ENCODE measurements at regions not wholly inside any gene's neighbourhood (a gene's known extent, or its start where the extent isn't known, plus 50 kb on each side); places are given as distances from the start of the nearest gene placed in this dataset.
"Not testable (repeated sequence)": the region's sequence is repeated elsewhere in the genome, so short reads cannot be mapped to it uniquely, and the experiment has no call there.

DNA sequence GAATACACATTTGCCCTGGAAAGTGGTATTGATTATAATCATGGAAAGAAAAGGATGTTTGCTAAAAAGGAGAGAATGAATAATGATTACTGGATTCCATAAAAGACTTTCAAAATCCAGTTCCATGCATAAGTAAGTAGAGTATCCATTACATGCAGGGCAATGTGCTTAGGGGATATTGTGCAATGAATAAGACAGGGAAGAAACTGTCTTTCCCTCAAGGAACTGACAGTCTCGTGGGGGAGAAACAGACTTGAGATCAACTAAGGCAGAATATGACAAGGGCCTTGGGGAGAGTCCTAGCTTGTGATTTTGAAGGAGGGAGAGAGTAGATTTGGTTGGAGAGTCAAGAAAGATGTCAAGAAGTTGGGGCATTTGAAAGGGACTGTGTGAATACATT, 130.6 kb downstream of the SPP2 start:
- Mint-ChIP-seq H3K27me3 (no peaks in the 10 kb centered on the region), H3K9me3 (no peaks in the 10 kb centered on the region), H3K4me3 (no peak overlapping the region), H3K36me3 (no peaks in the 10 kb centered on the region), H3K27ac (no peak overlapping the region), H3K4me1 (no peaks in the 10 kb centered on the region)

DNA sequence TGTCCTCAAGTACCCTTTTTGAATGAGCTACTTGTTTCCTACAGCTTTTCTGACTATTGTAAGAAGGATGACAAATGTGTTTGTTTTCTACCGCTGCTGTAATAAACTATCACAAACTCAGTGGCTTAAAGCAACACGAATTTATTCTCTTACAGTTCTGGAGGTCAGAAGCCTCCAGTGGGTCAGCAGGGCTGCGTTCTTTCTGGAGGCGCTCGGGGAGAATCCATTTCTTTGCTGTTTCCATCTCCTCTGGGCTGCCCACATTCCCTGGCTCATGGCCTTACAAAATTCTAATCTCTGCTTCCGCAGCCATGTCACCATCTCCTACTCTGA, 128.5 kb downstream of the SPP2 start:
- Mint-ChIP-seq H3K4me3 (no peak overlapping the region), H3K9me3 (no peaks in the 10 kb centered on the region), H3K27ac (no peak overlapping the region), H3K36me3 (no peaks in the 10 kb centered on the region), H3K27me3 (no peaks in the 10 kb centered on the region), H3K4me1 (no peaks in the 10 kb centered on the region)

DNA sequence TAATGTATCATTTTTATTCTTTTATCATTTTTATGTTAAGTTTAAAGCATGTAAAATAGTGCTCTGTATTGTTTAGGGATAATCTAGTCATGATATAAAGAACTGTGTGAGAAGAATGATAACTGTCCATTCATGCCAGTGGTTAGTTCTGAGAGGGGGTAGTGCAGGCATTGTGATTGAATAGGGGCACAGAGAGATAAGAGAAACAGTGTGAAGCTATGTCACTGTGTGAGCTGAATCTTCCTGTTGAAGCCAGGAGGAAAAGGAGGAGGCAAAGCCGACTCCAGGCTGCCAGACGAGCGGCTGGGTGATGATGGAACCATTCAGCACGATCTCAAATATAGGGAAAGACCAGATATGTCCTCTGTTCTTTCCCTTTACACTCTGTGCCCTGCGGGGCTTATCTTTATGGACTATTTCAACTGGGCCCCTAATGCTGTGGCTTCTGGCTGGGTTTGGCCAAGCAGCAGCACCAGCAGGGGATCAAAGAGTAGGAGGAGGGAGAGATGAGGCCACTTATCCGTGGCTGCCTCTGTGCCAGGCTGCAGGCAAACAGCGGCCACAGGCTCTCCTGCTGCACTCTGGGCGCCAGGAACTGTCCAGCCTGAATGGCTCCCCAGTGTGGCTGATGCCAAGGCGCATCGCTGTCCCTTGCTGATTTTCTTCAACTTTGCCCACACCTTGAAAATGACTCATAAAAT, 128.0 kb downstream of the SPP2 start:
- Mint-ChIP-seq H3K27ac (no peak overlapping the region), H3K9me3 (no peaks in the 10 kb centered on the region), H3K27me3 (no peaks in the 10 kb centered on the region), H3K4me1 (no peaks in the 10 kb centered on the region), H3K4me3 (no peak overlapping the region), H3K36me3 (no peaks in the 10 kb centered on the region)

DNA sequence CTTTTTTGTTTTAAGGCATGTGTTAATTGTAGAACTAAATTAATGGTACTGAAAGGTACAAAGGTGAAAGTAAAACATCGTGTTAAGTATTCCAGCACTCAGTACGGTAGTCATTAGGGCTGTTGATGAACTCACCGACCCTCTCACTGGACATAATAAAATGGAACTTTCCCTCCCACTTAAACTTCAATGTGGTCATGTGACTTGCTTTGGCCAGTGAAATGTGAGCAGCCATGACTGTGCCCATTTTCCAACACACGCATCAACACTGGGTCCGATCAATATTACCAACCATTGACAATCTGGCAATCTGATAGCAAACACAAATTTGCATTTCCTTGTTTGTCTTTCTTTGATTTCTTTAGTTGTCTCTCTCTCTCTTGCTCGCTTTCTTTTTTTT, 125.1 kb downstream of the SPP2 start:
- H3K27me3 Mint-ChIP-seq: no peaks in the 10 kb centered on the region
- H3K9me3 Mint-ChIP-seq: no peaks in the 10 kb centered on the region
- peaks cover 5% of the 10 kb centered on the region for H3K4me1 Mint-ChIP-seq
- H3K27ac Mint-ChIP-seq: no peak overlapping the region
- no peaks in the 10 kb centered on the region for H3K36me3 Mint-ChIP-seq
- no peak overlapping the region for H3K4me3 Mint-ChIP-seq

DNA sequence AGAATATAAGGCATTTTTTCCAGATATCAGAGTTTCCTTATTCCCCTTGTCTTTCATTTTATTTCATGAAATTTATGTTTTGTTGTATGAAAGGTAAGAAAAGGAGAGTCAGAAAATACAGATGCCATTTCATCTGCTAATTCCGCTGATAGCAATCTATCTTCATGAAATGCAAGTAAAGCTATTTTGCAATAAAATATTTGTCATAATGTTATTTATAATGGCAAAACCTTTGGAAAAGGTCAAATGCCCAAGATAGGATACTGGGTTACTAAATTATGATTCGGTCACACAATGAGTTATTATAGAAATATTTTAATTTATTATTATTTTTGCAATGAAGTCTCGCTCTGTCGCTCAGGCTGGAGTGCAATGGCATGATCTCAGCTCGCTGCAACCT, 124.2 kb downstream of the SPP2 start:
- H3K27me3 Mint-ChIP-seq: no peaks in the 10 kb centered on the region
- H3K4me3 Mint-ChIP-seq: no peak overlapping the region
- H3K9me3 Mint-ChIP-seq: no peaks in the 10 kb centered on the region
- no peak overlapping the region for H3K27ac Mint-ChIP-seq
- peaks cover 5% of the 10 kb centered on the region for H3K4me1 Mint-ChIP-seq
- no peaks in the 10 kb centered on the region for H3K36me3 Mint-ChIP-seq

DNA sequence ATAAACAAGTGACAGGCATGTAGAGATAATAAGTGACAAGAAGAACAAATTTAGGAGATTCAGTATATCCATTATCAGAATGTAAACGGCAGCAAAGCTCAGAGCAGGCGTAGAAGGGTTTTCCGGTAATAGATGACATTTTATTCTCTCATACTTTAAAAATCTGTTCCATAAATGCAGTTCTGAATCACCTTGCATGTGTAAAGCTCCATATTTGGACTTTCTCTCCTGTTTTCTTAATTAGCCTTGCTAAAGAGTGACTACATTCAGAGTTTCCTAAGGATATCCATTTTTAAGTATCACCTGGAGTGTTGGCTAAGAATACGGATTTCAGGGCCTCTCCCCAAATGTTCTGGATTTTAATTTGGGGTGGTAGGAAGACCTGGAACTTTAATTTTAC, 122.0 kb downstream of the SPP2 start:
- no peak overlapping the region for H3K4me3 Mint-ChIP-seq
- H3K27ac Mint-ChIP-seq: peak overlapping the region; percentile 9
- no peaks in the 10 kb centered on the region for H3K36me3 Mint-ChIP-seq
- no peaks in the 10 kb centered on the region for H3K27me3 Mint-ChIP-seq
- H3K9me3 Mint-ChIP-seq: no peaks in the 10 kb centered on the region
- H3K4me1 Mint-ChIP-seq: peaks cover 5% of the 10 kb centered on the region

DNA sequence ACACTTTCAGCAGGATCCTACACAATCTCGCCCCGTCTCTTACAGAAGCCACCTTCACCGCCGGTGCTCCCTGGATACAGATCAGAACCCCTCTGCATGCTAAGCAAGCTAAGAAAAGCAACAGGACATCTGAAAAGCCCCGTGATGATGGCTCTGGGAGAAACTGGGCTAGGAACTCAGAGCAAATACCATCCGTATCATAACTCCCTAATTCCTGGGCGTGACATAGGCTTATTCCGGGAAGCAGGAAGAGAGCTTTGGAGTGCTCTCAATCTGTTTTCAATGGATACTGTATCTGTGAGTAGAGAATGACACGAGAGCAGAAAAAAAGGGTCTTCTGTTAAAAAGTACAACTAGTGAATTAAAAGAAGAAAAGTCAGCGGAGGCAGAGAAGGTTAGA, 121.6 kb downstream of the SPP2 start:
- H3K27ac Mint-ChIP-seq: peak overlapping the region; percentile 9
- H3K4me1 Mint-ChIP-seq: peaks cover 5% of the 10 kb centered on the region
- no peaks in the 10 kb centered on the region for H3K9me3 Mint-ChIP-seq
- no peaks in the 10 kb centered on the region for H3K27me3 Mint-ChIP-seq
- no peaks in the 10 kb centered on the region for H3K36me3 Mint-ChIP-seq
- H3K4me3 Mint-ChIP-seq: no peak overlapping the region

DNA sequence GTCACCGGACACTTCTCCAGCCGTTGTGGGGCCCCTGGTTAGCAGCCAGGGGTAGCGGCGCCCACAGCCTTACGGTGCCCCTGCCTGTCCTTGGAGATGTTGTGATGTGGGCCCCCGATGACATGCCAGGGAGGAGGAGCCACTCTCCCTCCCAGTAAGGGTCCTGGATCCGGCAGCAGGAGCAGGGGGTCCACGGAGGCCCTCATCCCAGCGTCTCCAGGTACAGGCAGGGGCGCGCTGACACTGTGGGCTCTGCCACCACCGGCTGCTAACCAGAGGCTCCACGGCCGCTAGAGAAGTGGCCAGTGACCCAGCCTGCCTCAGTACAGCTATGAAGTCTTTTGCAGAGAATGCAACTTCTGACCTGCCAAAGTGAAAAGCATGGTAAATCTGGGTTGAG, 121.2 kb downstream of the SPP2 start:
- no peak overlapping the region for H3K4me3 Mint-ChIP-seq
- H3K9me3 Mint-ChIP-seq: no peaks in the 10 kb centered on the region
- H3K4me1 Mint-ChIP-seq: peaks cover 5% of the 10 kb centered on the region
- H3K27ac Mint-ChIP-seq: no peak overlapping the region
- H3K27me3 Mint-ChIP-seq: no peaks in the 10 kb centered on the region
- no peaks in the 10 kb centered on the region for H3K36me3 Mint-ChIP-seq

DNA sequence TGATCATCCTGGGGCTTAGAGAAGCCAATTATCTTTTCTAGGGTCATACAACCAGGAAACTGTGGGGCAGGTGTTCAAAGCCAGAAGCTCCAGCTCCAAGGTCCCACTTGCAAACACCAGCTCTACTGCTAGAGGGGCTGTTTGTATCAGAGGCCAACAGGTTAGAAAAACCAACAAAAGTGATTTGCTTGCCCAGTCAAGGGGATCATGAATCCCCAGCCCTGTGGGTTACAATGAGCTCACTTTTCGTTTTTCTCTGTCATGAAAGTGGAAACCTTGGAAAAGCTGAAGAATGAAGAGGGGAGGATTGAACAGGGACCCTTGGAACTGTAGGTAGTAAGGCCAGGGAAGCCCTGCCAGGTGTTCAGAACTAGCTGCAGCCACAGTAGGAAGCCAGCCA, 119.2 kb downstream of the SPP2 start:
- Mint-ChIP-seq H3K27me3 (no peaks in the 10 kb centered on the region), H3K9me3 (no peaks in the 10 kb centered on the region), H3K27ac (no peak overlapping the region), H3K4me1 (peaks cover 16% of the 10 kb centered on the region), H3K36me3 (no peaks in the 10 kb centered on the region), H3K4me3 (no peak overlapping the region)

DNA sequence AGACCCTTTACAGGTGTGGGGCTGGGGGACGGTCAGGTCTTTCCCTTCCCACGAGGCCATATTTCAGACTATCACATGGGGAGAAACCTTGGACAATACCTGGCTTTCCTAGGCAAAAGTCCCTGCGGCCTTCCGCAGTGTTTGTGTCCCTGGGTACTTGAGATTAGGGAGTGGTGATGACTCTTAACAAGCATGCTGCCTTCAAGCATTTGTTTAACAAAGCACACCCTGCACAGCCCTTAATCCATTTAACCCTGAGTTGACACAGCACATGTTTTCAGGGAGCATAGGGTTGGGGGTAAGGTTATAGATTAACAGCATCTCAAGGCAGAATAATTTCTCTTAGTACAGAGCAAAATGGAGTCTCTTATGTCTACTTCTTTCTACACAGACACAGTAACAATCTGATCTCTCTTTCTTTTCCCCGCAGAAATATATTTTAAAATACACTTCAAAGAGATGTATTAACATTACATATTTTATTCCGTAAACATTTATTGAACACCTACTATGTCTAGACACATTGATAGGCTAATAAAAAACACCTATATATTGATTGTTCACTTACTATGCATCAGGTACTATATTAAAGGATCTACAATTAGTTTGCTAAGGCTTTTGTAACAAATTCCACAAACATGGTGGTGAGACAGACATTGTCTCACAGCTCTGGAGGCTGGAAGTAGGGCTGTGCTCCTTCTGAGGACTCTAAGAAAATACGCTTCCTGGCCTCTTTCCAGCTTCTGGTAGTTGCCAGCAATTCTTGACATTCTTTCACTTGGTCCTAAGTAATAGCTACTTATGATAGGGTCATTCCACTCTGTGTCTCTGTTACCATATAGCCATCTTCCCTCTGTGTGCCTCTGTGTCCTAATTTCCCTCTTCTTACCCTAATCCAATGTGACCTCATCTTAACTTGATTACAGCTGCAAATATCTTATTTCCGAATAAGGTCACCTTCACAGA, 118.4 kb downstream of the SPP2 start:
- H3K27ac Mint-ChIP-seq, H3K36me3 Mint-ChIP-seq, H3K9me3 Mint-ChIP-seq, H3K27me3 Mint-ChIP-seq, H3K4me3 Mint-ChIP-seq: not testable (repeated sequence)
- H3K4me1 Mint-ChIP-seq: peaks cover 24% of the 10 kb centered on the region

DNA sequence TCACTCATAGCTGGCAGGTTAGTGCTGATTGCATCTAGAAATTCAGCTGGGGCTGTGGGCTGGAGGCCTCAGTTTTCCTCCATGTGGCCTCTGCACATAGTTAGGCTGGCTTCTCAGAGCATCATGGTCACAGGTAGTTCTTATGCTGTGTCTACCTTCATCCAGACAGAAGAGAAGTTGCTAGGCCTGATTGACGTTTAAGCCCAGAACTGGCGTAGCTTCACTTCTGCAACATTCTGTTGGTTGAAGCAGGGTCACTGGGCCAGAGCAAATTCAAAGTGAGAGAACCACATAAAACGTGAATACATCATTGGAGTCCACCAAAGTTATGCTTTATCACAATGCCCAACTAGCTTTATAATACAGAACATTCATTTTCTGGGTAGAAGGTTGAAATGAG, 116.0 kb downstream of the SPP2 start:
- H3K9me3 Mint-ChIP-seq: no peaks in the 10 kb centered on the region
- no peaks in the 10 kb centered on the region for H3K27me3 Mint-ChIP-seq
- H3K4me1 Mint-ChIP-seq: peaks cover 33% of the 10 kb centered on the region
- H3K36me3 Mint-ChIP-seq: no peaks in the 10 kb centered on the region
- no peak overlapping the region for H3K27ac Mint-ChIP-seq
- no peak overlapping the region for H3K4me3 Mint-ChIP-seq

DNA sequence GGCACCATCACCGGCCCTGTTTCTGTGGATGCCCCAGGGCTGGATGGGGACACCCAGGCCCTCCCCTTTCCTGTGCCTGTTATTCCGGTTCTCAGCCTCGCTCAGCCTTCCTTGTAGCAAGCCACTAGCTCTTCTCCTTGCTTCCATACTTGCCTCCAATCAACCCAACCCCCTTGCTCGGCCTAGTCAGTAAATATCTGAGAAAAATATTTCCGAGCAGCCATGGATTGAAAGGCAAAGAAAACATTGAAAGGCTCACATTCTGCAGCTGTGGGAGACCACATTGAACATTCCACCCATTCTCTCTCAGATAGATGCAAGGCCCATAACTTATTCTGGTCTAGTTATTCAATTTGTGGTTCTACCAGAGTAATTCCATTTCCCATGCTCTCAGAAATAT, 114.9 kb downstream of the SPP2 start:
- Mint-ChIP-seq H3K4me1 (peaks cover 28% of the 10 kb centered on the region), H3K36me3 (no peaks in the 10 kb centered on the region), H3K27me3 (no peaks in the 10 kb centered on the region), H3K27ac (peak overlapping the region; percentile 24), H3K4me3 (no peak overlapping the region), H3K9me3 (no peaks in the 10 kb centered on the region)

DNA sequence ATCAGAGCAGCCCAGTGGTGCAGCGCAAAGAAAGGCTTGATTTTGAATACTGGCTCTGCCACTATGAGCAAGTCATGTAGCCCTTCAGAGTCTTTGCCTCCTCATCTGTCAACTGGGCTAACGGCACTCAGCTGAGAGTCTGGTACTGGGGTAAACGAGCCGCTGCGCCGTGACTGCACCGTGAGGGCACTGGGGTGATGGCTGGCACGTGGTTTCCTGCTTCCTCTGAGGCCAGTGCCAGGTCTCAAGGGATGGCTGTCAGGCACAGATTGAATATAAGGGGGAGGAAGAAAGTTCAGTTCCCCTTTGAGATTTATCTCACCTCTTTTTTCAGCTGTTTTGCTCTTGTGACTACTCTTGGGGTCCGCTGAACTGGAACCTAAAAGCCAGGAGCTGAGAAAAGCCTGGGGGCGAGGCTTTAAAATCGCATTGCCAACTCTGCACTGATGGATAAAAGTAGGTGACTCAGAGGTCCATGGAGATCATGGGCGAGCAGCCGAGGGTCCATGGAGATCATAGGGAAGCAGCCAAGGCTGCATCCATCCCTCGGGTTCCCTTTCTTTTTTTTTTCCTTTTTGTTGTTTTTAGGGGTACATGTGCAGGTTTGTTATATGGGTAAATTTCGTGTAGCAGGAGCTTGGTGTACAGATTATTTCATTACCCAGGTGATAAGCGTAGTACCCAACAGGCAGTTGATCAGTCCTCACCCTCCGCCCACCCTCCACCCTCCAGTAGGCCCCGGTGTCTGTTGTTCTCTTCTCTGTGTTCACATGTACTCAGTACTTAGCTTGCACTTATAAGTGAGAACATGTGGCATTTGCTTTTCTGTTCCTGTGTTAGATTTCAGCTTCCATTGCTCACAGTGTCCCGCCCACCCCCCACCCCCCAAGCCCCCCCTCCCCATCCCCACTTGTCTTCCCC, 114.3 kb downstream of the SPP2 start:
- Mint-ChIP-seq H3K9me3 (no peaks in the 10 kb centered on the region), H3K27ac (no peak overlapping the region), H3K4me3 (no peak overlapping the region), H3K4me1 (peaks cover 28% of the 10 kb centered on the region), H3K27me3 (no peaks in the 10 kb centered on the region), H3K36me3 (no peaks in the 10 kb centered on the region)

DNA sequence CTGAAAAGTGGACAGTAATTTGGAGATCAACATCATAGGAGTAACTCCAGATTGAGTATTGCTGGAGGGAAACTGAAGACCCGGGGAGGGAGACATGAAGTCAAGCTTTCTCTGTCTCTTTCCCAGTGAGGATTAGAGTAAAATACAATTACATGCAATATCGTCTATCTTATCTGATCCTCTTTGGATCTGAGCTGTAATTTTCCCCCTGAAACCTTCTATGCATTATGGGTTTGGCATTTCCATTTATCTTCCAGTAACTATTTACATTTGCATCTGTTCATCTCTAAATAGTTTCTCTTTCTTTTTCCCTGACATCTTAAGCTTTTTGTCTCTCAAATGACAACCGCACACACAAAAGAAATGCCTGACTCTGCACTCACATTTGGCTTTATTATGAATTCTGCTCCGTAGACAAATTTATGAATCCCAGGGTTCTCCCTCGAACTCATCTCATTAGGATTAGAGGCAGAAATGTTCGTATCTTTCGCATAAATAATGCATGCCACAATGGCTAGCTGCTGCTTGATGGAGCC, 113.1 kb downstream of the SPP2 start:
- H3K4me1 Mint-ChIP-seq: peaks cover 28% of the 10 kb centered on the region
- H3K36me3 Mint-ChIP-seq: no peaks in the 10 kb centered on the region
- no peaks in the 10 kb centered on the region for H3K9me3 Mint-ChIP-seq
- H3K4me3 Mint-ChIP-seq: no peak overlapping the region
- H3K27ac Mint-ChIP-seq: peak overlapping the region; percentile 77
- no peaks in the 10 kb centered on the region for H3K27me3 Mint-ChIP-seq

DNA sequence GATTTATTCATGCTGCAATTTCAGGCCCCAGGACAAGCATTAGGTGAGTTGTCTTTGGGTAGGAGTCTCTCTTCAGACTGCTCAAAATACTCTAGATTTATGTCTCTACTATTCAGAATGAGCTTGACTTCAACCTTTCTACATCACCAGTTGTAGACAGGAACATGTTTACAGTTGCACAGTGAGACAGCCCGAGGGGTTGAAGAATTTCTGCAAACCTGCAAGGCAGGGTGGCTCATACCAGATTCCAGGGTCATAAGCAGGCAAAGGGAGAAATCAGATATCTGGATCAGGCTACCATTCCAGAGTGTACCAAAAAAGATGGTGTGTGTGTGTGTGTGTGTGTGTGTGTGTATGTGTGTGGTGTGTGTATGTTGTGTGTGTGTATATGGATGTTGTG, 112.4 kb downstream of the SPP2 start:
- Mint-ChIP-seq H3K27me3 (no peaks in the 10 kb centered on the region), H3K4me1 (peaks cover 28% of the 10 kb centered on the region), H3K9me3 (no peaks in the 10 kb centered on the region), H3K36me3 (no peaks in the 10 kb centered on the region), H3K27ac (no peak overlapping the region), H3K4me3 (no peak overlapping the region)

All from activated naive CD4-positive, alpha-beta T cell treated with anti-CD3 and anti-CD28 coated beads, Interleukin-2, amount 50 U/mL, for 24 hours (primary cell).